GM12878 (cell line): ENCODE measurements at regions not wholly inside any gene's neighbourhood (a gene's known extent, or its start where the extent isn't known, plus 50 kb on each side); places are given as distances from the start of the nearest gene placed in this dataset.

Experiments used
- ATF2 ChIP-seq: IDR thresholded peaks from 2 replicates; pipeline ENCODE4 v1.6.1; 2012; ENCODE audit warnings: low read length, inconsistent platforms
- CTCF ChIP-seq, 3 experiments: IDR thresholded peaks in 2 of 3; conservative IDR thresholded peaks in 1 of 3; 2 replicates each; pipeline ENCODE4 v1.5.1; 2011; ENCODE audit warnings: low read depth in 3 of 3, low read length in 3 of 3, mild to moderate bottlenecking in 3 of 3, control low read depth in 2 of 3, moderate library complexity in 2 of 3, inconsistent platforms in 1 of 3, mixed read lengths in 1 of 3; ENCODE audit not compliant: control insufficient read depth in 2 of 3, insufficient read depth in 1 of 3; ENCODE audit errors: extremely low read depth in 1 of 3
- EZH2 ChIP-seq: IDR thresholded peaks from 2 replicates; pipeline ENCODE4 v1.6.1; 2012; ENCODE audit warnings: low read depth, mild to moderate bottlenecking, control low read depth, inconsistent platforms, low read length, borderline replicate concordance; ENCODE audit not compliant: control insufficient read depth
- FOXM1 ChIP-seq: IDR thresholded peaks from 2 replicates; pipeline ENCODE4 v1.6.1; 2012; ENCODE audit warnings: low read depth, mild to moderate bottlenecking, inconsistent platforms, low read length, moderate library complexity
- NR2C2 ChIP-seq: IDR thresholded peaks from 2 replicates; pipeline ENCODE4 v1.6.1; 2011; ENCODE audit warnings: borderline replicate concordance, low read depth; ENCODE audit not compliant: control insufficient read depth, insufficient read length
- POLR2A ChIP-seq: IDR thresholded peaks from 2 replicates; pipeline ENCODE4 v1.6.1; 2011; ENCODE audit warnings: low read depth, mild to moderate bottlenecking, low read length
- POLR2AphosphoS5 ChIP-seq: IDR thresholded peaks from 2 replicates; pipeline ENCODE4 v1.6.1; 2011; ENCODE audit warnings: mild to moderate bottlenecking, low read length, inconsistent platforms
- PRDM15 ChIP-seq: fragments of 450-650 bp; formaldehyde crosslinking; IDR thresholded peaks from 2 replicates; pipeline ENCODE4 v1.4.0; 2020; ENCODE audit warnings: mild to moderate bottlenecking, moderate library complexity
- SIX5 ChIP-seq: IDR thresholded peaks from 2 replicates; pipeline ENCODE4 v1.6.1; 2011; ENCODE audit warnings: mild to moderate bottlenecking, low read depth, low read length, moderate library complexity; ENCODE audit not compliant: severe bottlenecking
- SMARCA5 ChIP-seq: fragments of 450-650 bp; IDR thresholded peaks from 2 replicates; pipeline ENCODE4 v1.6.1; 2017; ENCODE audit warnings: mild to moderate bottlenecking
- TCF3 ChIP-seq: IDR thresholded peaks from 2 replicates; pipeline ENCODE4 v1.6.1; 2012; ENCODE audit warnings: low read depth, mild to moderate bottlenecking, low read length, borderline replicate concordance; ENCODE audit not compliant: insufficient read depth
- ZBED1 ChIP-seq: IDR thresholded peaks from 2 replicates; pipeline ENCODE4 v1.6.1; 2016; ENCODE audit warnings: borderline replicate concordance
- ZBTB11 ChIP-seq: fragments of 450-650 bp; formaldehyde crosslinking; IDR thresholded peaks from 2 replicates; pipeline ENCODE4 v1.5.0; 2022; ENCODE audit warnings: mild to moderate bottlenecking, missing genetic modification characterization

- TF ChIP-seq POLR2A (no peak), CTCF (IDR thresholded peaks at IDR 0.05 in 2 of 3, conservative IDR thresholded peaks at IDR 0.05 in 1 of 3; ENCODE audit: control insufficient read depth in 2 of 3, extremely low read depth in 1 of 3, insufficient read depth in 1 of 3, low read depth in 3 of 3, low read length in 3 of 3) (no peak), NR2C2 (no peak), ZBTB11 (CRISPR knock-in tag) (no peak), POLR2AphosphoS5 (no peak), SMARCA5 (no peak), PRDM15 (no peak), TCF3 (no peak), ZBED1 (no peak), EZH2 (no peak), ATF2 (no peak), FOXM1 (no peak), SIX5 (no peak)
These were observed 67.5 kb downstream of the TNFAIP2 start for GRCh38 chr14:103190741-103191140.
